Osteoblast (primary cell): ENCODE measurements at regions not wholly inside any gene's neighbourhood (a gene's known extent, or its start where the extent isn't known, plus 50 kb on each side); places are given as distances from the start of the nearest gene placed in this dataset.
"Not testable (repeated sequence)": the region's sequence is repeated elsewhere in the genome, so short reads cannot be mapped to it uniquely, and the experiment has no call there.

ENCODE experiments used
- DNase-seq: peaks from one replicate; pipeline ENCODE4 v3.0.0; 2011; ENCODE audit warnings: low spot score, mixed read lengths; ENCODE audit not compliant: insufficient read length; ENCODE audit errors: missing footprints
- H2AFZ ChIP-seq: 2 replicates; pipeline ENCODE4 v1.6.0; 2011; ENCODE audit warnings: mild to moderate bottlenecking, low read length
- H3K27ac ChIP-seq: 2 replicates; pipeline ENCODE4 v1.5.1; 2011; ENCODE audit warnings: mild to moderate bottlenecking, low read depth, low read length, moderate library complexity
- H3K27me3 ChIP-seq: 2 replicates; pipeline ENCODE4 v1.6.0; 2012; ENCODE audit warnings: mild to moderate bottlenecking, control low read depth, inconsistent platforms, low read length, moderate library complexity; ENCODE audit not compliant: insufficient read depth
- H3K36me3 ChIP-seq: 2 replicates; pipeline ENCODE4 v1.5.1; 2011; ENCODE audit warnings: mild to moderate bottlenecking, low read length, control low read depth, moderate library complexity; ENCODE audit not compliant: insufficient read depth
- H3K4me1 ChIP-seq: 2 replicates; pipeline ENCODE4 v1.5.1; 2011; ENCODE audit warnings: mild to moderate bottlenecking, low read length, control low read depth, moderate library complexity; ENCODE audit not compliant: insufficient read depth
- H3K4me2 ChIP-seq: 2 replicates; pipeline ENCODE4 v1.6.0; 2011; ENCODE audit warnings: mild to moderate bottlenecking, low read length; ENCODE audit not compliant: insufficient read depth
- H3K4me3 ChIP-seq: fragments of 200-600 bp; sonication (generic); 3 replicates; pipeline ENCODE4 v1.5.1; 2012; ENCODE audit warnings: mild to moderate bottlenecking, low read length, inconsistent platforms; ENCODE audit not compliant: insufficient read depth
- H3K79me2 ChIP-seq: 2 replicates; pipeline ENCODE4 v1.6.0; 2012; ENCODE audit warnings: mild to moderate bottlenecking, low read length, control low read depth, inconsistent platforms; ENCODE audit not compliant: insufficient read depth
- H3K9me3 ChIP-seq: 2 replicates; pipeline ENCODE4 v1.5.1; 2011; ENCODE audit warnings: low read depth, low read length, control low read depth
- H4K20me1 ChIP-seq: 2 replicates; pipeline ENCODE4 v1.6.0; 2012; ENCODE audit warnings: mild to moderate bottlenecking, low read length, control low read depth; ENCODE audit not compliant: insufficient read depth
- TF ChIP-seq, protein P1 (sequence below): IDR thresholded peaks from 2 replicates; pipeline ENCODE4 v1.5.1; 2011; ENCODE audit warnings: mild to moderate bottlenecking, low read depth, low read length, moderate library complexity; ENCODE audit errors: extremely low read depth

- Histone ChIP-seq H3K9me3 (no peaks in the 10 kb centered on the region), H4K20me1 (no peaks in the 10 kb centered on the region), H2AFZ (peak overlapping the region; percentile 91), H3K27me3 (no peaks in the 10 kb centered on the region), H3K4me2 (peak overlapping the region; percentile 4), H3K4me3 (no peak overlapping the region), H3K36me3 (no peaks in the 10 kb centered on the region), H3K79me2 (no peaks in the 10 kb centered on the region), H3K4me1 (peaks cover 13% of the 10 kb centered on the region), H3K27ac (peak overlapping the region; percentile 59)
- TF ChIP-seq, protein P1, sequence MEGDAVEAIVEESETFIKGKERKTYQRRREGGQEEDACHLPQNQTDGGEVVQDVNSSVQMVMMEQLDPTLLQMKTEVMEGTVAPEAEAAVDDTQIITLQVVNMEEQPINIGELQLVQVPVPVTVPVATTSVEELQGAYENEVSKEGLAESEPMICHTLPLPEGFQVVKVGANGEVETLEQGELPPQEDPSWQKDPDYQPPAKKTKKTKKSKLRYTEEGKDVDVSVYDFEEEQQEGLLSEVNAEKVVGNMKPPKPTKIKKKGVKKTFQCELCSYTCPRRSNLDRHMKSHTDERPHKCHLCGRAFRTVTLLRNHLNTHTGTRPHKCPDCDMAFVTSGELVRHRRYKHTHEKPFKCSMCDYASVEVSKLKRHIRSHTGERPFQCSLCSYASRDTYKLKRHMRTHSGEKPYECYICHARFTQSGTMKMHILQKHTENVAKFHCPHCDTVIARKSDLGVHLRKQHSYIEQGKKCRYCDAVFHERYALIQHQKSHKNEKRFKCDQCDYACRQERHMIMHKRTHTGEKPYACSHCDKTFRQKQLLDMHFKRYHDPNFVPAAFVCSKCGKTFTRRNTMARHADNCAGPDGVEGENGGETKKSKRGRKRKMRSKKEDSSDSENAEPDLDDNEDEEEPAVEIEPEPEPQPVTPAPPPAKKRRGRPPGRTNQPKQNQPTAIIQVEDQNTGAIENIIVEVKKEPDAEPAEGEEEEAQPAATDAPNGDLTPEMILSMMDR, result no peak
- DNase-seq, result no peak
Observed at GRCh38 chr2:191500566-191500883, 177.4 kb upstream of the NABP1 start.

GRCh38 chr2:191500884-191501560, 176.9 kb upstream of the NABP1 start:
- Histone ChIP-seq H3K4me3 (peak overlapping the region; percentile 16), H3K79me2 (no peaks in the 10 kb centered on the region), H3K4me2 (peak overlapping the region; percentile 62), H3K4me1 (peaks cover 13% of the 10 kb centered on the region), H3K27me3 (no peaks in the 10 kb centered on the region), H3K27ac (peak overlapping the region; percentile 59), H3K36me3 (no peaks in the 10 kb centered on the region), H4K20me1 (no peaks in the 10 kb centered on the region), H2AFZ (peak overlapping the region; percentile 91), H3K9me3 (no peaks in the 10 kb centered on the region)
- no peak for DNase-seq
- TF ChIP-seq, protein P1, result no peak

DNA sequence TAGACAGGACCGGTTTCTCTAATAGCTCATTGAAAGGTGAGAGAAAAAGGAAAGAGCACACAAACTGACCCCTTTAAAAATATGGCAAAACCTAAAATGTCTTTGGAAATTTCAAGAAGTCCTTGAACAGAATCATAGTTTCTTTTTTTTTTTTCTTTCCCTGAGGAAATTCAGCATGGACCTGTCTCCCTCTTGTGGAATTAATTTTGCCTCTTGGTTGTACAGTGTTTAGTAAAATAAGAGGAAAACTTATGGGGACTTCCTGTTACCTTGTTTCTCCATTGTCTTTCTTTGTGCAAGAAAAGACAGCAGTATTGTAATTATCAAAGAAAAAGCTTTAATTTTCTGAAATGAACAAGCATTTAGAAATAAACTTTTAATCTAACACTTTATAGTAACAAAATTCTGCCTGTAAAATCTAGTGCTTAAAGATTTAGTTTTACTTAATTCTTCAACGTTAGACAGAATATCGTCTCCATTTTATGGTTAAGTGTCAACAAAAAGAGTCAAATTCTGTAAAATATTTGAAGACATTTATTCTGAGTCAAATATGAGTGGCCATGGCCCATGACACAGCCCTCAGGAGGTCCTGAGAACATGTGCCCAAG, 176.3 kb upstream of the NABP1 start:
- Histone ChIP-seq H3K4me3 (peak overlapping the region; percentile 16), H3K27me3 (no peaks in the 10 kb centered on the region), H3K4me1 (peaks cover 13% of the 10 kb centered on the region), H3K27ac (peak overlapping the region; percentile 59), H2AFZ (peak overlapping the region; percentile 91), H3K9me3 (no peaks in the 10 kb centered on the region), H3K79me2 (no peaks in the 10 kb centered on the region), H3K36me3 (no peaks in the 10 kb centered on the region), H4K20me1 (no peaks in the 10 kb centered on the region), H3K4me2 (peak overlapping the region; percentile 62)
- DNase-seq, result peak; percentile 64
- TF ChIP-seq, protein P1, result peak; percentile 76

DNA sequence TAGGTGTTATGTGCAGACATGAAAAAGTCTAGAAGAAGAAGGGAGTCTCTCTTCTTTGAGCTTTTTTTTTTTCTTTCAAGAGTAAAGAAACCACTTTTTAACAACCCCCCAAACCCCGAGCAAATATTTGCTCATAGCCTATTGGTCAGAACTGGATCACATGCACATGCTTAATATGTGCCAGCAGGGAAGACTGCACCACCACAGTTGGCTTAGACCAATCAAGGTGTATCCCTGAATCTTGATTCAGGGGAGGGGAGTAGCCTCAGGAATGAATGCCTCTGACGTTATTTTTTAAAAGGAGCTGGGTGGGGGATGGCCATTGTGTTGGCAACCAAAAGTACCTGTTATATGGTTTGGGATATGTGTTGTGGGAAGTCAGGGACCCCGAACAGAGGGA, 171.4 kb upstream of the NABP1 start:
- DNase-seq, result no peak
- no peaks in the 10 kb centered on the region for H3K4me1 ChIP-seq
- H4K20me1 ChIP-seq, result no peaks in the 10 kb centered on the region
- no peak overlapping the region for H2AFZ ChIP-seq
- H3K4me3 ChIP-seq, result no peak overlapping the region
- TF ChIP-seq, protein P1, result no peak
- H3K27me3 ChIP-seq, result no peaks in the 10 kb centered on the region
- H3K36me3 ChIP-seq, result no peaks in the 10 kb centered on the region
- no peak overlapping the region for H3K27ac ChIP-seq
- no peak overlapping the region for H3K4me2 ChIP-seq
- H3K9me3 ChIP-seq, result no peaks in the 10 kb centered on the region
- no peaks in the 10 kb centered on the region for H3K79me2 ChIP-seq

DNA sequence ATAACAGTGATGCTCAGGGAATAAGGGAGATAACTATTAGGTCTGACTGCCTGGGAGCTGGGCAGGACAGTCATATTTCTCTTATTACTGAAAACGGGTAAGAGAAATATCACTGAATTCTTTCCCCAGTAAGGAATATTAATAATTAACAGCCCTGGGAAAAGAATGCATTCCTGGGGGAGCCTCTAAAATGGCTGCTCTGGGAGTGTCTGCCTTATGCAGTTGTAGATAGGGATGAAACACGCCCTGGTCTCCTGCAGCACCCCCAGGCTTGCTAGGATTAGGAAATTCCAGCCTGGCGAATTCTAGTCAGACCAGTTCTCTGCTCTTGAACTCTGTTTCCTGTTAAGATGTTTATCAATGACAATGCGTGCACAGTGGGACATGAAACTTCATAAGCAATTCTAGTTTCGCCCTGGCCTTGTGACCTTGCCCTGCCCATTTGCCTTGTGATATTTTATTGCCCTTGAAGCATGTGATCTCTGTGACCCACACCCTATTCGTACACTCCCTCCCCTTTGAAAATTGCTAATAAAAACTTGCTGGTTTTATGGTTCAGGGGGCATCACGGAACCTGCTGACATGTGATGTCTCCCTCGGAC, 170.6 kb upstream of the NABP1 start:
- H3K4me1 ChIP-seq, result not testable (repeated sequence)

More for the DNA sequence above, 170.6 kb upstream of the NABP1 start:
- not testable (repeated sequence) for H3K79me2 ChIP-seq, H3K9me3 ChIP-seq, DNase-seq, H3K36me3 ChIP-seq, H4K20me1 ChIP-seq, H3K4me2 ChIP-seq, H3K27ac ChIP-seq, H2AFZ ChIP-seq, H3K4me3 ChIP-seq, H3K27me3 ChIP-seq
